ENCODE measurements at regions not wholly inside any gene's neighbourhood (a gene's known extent, or its start where the extent isn't known, plus 50 kb on each side); places are given as distances from the start of the nearest gene placed in this dataset.

DNA sequence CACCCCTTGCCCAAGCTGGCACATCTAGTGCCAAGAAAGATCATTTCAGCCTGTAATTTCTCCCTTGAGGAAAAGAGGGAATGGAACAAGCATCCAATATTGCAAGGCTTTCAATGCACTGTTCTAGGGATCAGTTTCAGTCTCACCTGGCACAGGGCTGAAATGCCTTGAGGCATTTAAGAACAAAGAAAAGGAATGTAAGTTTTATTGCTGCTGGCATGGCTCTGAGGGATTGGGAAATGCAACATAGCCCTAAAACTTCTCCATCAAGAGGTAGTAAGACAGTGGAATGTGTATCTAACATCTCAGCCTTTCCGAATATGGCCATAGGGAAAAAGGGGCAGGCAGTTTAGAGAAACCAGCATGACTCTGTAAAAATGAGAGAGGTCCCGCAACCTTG is 732.6 kb upstream of the LCORL start:
- DNase-seq = no peak
- 51 to 76% (median 70%) methylated on average over 2 of the region's 2 CpGs for WGBS, 4 donors
- intact Hi-C loops (cut with DNase I) = no loop called here
- Histone ChIP-seq H3K27ac (no peak overlapping the region), H3K9me3 (replicated peaks in 1 of 3) (no peaks in the 10 kb centered on the region), H3K27me3 (no peaks in the 10 kb centered on the region), H3K36me3 (replicated peaks in 1 of 2) (no peaks in the 10 kb centered on the region), H3K4me1 (replicated peaks in 1 of 2) (no peaks in the 10 kb centered on the region), H3K4me3 (no peak overlapping the region)
- TF ChIP-seq POLR2A (IDR thresholded peaks at IDR 0.05) (no peak), CTCF (IDR thresholded peaks at IDR 0.05) (no peak)

DNA sequence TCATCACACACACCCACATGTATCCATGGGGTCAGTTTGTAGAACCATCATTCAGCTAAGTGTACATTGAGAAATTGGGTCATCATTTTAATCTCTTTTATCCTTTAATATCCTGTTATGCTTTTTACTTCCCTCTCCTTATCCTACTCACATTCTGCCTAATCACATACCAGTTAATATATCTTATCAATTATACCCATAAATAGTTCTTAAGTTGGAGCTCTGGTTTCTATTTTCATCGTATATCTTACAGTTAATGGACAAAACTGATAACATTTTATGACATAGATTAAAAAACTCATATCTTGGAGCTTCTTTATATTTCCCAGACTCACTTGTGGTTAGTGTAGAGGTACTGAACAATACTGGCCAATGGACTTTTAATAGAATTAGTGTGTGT is 729.5 kb upstream of the LCORL start:
- intact Hi-C loops (cut with DNase I) = no loop called here
- no peak overlapping the region for H3K4me3 ChIP-seq
- H3K36me3 ChIP-seq (replicated peaks in 1 of 2) = no peaks in the 10 kb centered on the region
- TF ChIP-seq CTCF (IDR thresholded peaks at IDR 0.05) (no peak), POLR2A (IDR thresholded peaks at IDR 0.05) (no peak)
- no peaks in the 10 kb centered on the region for H3K27me3 ChIP-seq
- no peaks in the 10 kb centered on the region for H3K9me3 ChIP-seq (replicated peaks in 1 of 3)
- no peak overlapping the region for H3K27ac ChIP-seq
- DNase-seq = no peak
- 50 to 88% (median 67%) methylated on average over 1 of the region's 1 CpG for WGBS, 4 donors
- H3K4me1 ChIP-seq (replicated peaks in 1 of 2) = no peaks in the 10 kb centered on the region

GRCh38 chr4:18749391-18749790 is 727.8 kb upstream of the LCORL start:
- Histone ChIP-seq H3K9me3 (replicated peaks in 1 of 3) (no peaks in the 10 kb centered on the region), H3K27ac (no peak overlapping the region), H3K27me3 (no peaks in the 10 kb centered on the region), H3K36me3 (replicated peaks in 1 of 2) (no peaks in the 10 kb centered on the region), H3K4me1 (replicated peaks in 1 of 2) (no peaks in the 10 kb centered on the region), H3K4me3 (no peak overlapping the region)
- DNase-seq = no peak
- 43 to 86% (median 74%) methylated on average over 1 to 2 of the region's 2 CpGs for WGBS, 4 donors
- intact Hi-C loops (cut with DNase I) = no loop called here
- TF ChIP-seq POLR2A (IDR thresholded peaks at IDR 0.05) = no peak
- no peak for TF ChIP-seq CTCF (IDR thresholded peaks at IDR 0.05)

DNA sequence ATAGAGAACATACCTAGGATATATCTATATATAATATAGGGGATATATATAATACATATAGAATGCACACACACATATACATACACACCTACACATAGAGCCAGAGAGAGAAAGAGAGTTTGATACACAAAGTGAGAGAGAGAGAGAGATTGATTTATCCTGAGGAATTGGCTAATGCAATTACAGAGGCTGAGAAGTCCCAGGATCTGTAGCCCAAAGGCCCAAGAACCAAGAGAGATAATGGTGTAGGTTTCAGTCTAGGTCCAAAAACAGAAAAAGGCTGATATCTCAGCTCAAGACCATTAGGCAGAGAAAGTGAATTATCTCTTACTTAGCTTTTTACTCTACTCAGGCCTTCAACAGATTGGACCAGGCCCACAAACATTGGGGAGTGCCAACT is 715.0 kb upstream of the LCORL start:
- Histone ChIP-seq H3K27me3 (no peaks in the 10 kb centered on the region), H3K9me3 (replicated peaks in 1 of 3) (no peaks in the 10 kb centered on the region)
- intact Hi-C loops (cut with DNase I) = no loop called here

More for the DNA sequence above, 715.0 kb upstream of the LCORL start:
- Histone ChIP-seq H3K4me1 (replicated peaks in 1 of 2) (peaks cover 0 to 3% of the 10 kb centered on the region in 2 donors), H3K36me3 (replicated peaks in 1 of 2) (no peaks in the 10 kb centered on the region), H3K4me3 (no peak overlapping the region), H3K27ac (no peak overlapping the region)
- DNase-seq = no peak
- TF ChIP-seq CTCF (IDR thresholded peaks at IDR 0.05) = no peak
- no peak for TF ChIP-seq POLR2A (IDR thresholded peaks at IDR 0.05)

All from adrenal gland (tissue), 9 donors.